HG02571 (cell line): ENCODE measurements at regions not wholly inside any gene's neighbourhood (a gene's known extent, or its start where the extent isn't known, plus 50 kb on each side); places are given as distances from the start of the nearest gene placed in this dataset.
A peak's percentile ranks its signal among the peaks of the same experiment; 100 is the strongest.

Experiments used
- ATAC-seq: cut with Tn5 transposase; IDR thresholded peaks from one replicate; pipeline ENCODE4 v1.9.1; 2021; ENCODE audit warnings: mild to moderate bottlenecking, moderate library complexity; ENCODE audit not compliant: unreplicated experiment

DNA sequence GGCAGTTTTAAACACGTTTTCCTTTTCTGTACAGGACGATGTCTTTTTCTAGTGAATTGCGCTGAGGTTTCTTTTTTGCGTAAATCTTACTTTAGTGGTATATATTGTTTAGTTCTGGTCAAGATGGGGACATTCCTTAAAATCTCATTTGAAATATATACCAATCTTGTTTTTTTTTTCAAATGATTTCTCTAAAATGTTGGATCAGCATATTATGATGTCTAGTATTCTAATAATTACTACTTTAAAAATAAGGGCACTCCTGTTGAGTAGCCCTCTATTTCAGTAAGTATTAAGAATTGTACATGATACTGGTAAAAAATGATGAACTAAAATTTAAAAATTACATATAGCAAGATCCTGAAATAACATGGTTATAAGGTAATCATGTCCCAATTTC lies 224.1 kb upstream of the ARHGAP24 start:
- ATAC-seq, result no peak

DNA sequence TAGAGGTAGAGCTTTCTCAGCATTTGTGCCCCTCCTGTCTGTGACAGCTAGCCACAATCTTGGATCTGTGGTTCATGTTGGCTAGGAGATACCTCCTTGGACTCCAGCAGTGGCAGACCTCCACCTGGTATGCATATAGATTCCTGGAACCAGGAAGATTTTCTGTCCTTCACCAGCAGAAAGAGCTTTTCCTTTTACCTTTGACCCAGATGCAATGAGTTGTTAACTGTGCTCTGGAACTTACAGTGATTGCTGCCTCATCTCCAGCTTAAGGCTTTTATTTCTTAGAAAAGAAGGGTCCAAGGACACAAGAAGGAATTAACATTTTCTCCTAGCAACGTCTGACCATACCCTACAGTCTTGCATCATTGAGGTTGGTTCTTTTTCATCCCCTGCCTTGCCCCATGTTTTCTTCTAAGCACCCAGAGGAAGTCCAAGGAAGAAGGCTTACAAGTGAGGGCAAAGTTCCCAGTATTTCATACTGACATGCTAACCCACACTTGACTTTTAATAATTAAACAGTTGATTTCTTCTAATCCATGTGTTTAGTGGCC lies 217.1 kb upstream of the ARHGAP24 start:
- ATAC-seq, result no peak

DNA sequence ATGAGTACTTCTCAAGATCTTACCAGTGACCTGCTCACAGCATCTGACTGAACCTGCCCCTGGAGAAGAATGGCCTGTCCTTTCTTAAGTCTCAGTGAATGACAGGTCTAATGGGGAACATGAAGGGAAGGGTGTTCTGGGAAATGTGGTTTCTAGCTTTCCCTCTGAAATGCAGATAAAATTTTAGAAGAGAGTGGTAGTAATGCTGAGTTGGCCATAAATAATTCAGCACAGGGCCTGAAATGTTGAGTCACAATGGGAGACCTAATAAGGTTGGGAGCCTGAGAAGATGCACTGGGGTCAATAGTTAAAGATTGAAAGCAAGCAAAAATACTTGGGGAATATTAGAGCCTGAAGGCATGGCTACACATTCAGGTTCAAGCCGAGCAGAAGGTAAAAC lies 214.9 kb upstream of the ARHGAP24 start:
- no peak for ATAC-seq

DNA sequence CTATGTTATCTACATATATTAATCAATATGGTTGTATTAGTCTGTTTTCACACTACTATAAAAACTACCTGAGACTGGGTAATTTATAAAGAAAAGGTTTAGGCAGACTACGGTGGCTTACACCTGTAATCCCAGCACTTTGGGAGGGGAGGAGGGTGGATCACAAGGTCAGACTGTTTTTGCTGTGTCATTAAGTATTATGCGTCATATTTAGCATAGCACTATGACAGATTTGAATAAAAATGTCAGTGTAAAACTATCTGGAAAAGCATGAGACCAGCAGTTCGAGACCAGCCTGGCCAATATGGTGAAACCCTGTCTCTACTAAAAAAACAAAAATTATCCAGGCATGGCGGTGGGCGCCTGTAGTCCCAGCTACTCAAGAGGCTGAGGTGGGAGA lies 209.7 kb upstream of the ARHGAP24 start:
- ATAC-seq, result no peak

DNA sequence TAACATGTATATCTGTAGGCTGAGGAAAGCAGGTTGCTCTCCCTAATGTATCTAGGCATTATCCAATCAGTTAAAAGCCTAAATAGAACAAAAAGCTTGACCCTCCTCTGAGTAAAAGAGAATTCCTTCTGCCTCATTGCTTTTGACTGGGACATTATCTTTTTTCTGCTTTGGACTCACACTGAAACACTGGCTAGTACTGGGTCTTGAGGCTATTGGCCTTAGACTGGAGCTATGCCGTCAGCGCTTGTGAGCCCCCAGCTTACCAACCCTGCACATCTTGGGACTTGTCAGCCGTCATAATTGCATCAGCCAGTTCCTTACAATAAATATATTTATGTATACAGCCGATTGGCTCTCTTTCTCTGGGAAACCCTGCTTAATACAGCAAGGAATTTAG lies 206.8 kb upstream of the ARHGAP24 start:
- no peak for ATAC-seq

DNA sequence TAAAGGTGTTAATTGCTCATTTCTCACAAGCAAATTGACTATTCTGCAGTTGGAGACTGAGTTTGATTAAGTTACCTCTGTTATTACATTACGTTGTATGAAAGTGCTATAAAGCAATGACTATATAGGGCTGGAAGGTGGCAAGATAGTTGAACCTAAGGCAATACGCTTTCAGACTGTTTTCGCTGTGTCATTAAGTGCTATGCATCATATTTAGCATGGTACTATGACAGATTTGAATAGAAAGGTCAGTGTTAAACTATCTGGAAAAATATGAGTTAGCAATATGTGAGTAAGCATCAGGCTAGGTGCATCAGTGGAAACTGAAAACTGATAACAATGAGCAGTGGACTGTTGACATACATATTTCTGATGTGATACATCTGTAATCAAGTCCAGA lies 206.0 kb upstream of the ARHGAP24 start:
- no peak for ATAC-seq

DNA sequence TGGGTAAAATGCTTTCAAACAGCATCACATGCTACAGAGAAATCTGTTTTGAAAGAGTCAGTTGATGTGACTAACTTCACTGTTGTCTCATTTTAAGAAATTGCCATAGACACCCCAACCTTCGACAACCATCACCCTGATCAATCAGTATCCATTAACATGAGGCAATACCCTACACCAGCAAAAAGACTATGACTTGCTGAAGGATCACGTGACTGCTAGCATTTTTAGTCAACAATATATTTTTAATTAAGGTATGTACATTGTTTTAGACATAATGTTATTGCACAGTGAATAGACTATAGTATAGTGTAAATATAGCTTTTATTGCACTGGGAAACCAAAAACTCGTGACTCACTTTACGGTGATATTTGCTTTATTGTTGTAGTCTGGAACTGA lies 200.0 kb upstream of the ARHGAP24 start:
- ATAC-seq, result no peak

DNA sequence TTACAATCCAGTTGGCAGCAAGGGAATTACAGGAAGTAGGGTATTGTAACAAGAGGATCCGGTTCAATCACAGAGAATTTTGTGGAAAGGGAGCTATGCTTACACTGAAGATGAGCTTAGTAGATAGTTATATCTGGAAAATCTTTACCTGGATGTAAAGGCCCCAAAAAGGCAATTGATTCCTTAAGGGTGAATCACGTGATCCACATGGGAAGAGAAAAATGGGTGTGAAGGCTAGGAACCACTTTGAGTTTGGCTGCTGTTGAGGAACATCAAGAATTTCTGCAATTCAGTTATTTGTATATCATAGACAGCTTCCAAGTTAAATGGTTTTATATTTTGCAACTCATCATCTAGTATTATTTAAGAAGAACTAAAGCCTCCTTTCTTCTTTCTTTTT lies 194.0 kb upstream of the ARHGAP24 start:
- ATAC-seq, result no peak

DNA sequence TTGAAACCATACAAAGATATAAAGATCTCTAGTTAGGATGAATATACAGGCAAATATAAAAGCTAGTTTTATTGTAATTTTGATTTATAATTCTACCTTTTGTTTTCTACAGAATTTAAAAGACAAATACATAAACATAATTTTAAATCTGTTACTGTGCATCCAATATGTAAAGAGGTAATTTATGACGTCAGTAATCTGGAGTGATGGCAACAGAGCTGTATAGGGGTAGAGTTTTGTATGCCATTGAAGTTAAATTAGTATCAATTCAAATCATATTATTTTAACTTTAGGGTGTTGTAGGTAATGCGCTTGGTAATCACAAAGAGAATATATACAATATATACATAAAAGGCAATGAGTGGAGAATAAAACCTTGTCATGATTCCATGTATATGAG lies 183.7 kb upstream of the ARHGAP24 start:
- no peak for ATAC-seq

DNA sequence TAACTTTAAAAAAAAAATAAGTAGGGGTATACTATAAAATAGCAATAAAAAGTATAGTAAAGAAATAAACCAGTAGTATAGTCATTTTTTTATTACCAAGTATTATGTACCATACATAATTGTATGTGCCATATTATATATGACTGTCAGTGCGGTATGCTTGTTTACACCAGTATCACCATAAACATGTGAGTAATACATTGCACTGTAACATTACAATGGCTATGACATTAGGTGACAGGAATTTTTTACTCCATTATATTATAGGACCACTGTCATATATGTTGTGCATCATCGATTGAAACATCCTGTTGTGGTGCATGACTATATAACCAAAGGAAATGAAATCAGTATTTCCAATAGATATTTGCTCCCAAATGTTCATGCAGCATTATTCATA lies 176.9 kb upstream of the ARHGAP24 start:
- ATAC-seq, result no peak

DNA sequence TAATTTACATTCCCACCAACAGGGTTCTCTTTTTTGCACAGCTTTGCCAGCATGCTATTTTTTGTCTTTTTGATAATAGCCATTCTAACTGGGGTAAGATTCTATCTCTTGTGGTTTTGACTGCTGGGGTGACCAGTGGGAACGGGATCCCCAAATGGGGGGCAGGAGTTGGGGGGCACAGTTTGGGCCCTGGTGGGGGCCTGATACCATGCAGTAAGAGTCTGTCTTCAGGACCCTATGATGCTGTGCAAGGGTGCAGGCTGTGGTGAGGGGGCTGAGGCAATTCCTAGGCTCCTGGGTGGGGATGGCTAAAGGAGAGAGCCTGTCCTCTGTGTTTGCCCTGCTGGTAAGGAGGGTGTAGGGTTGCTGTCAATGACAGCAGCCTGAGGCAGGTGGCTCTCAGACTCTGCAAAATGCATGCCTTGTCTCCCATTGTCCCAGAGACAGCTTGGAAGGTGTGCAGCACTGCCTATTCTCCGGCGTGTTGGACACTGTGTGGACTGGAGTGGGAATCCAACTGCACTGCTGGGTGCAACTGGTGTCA lies 172.7 kb upstream of the ARHGAP24 start:
- no peak for ATAC-seq

DNA sequence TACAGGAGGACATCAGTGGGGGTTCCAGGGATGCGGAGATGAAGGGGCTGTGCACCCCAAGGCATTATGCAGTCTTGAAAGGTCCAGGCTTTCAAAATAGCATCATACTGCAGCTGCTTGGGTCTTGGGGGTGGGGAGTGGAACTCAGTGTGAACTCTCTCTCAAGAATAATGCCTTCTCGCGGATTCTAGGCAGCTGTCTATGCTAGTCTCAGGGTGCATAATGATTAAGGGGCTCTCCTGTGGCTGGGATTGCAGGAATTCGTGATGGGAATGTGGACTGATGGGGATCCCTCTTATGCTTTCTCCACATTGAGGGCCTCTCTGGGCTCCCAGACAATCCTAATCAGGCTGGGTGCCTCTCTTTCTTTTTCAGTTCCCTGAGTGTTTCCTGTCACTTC lies 172.2 kb upstream of the ARHGAP24 start:
- no peak for ATAC-seq

DNA sequence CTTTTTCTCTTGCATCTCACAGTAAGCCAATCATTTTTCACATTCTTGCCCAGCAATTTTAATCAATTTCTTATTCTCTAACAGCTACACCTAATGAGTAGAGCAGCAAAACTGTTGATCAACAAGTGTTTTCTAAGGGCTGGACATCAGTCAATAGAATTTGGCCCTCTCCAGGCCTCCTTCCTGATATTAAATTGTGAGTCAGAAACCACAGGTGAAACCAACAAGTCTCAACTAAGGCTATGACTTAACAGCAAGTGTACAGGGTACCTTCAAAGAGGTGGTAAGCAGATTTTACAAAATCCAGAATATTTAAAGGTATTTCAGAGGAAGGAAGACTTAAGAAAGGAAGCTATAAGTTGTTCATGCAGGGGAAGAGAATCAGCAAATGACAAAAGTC lies 156.5 kb upstream of the ARHGAP24 start:
- no peak for ATAC-seq

DNA sequence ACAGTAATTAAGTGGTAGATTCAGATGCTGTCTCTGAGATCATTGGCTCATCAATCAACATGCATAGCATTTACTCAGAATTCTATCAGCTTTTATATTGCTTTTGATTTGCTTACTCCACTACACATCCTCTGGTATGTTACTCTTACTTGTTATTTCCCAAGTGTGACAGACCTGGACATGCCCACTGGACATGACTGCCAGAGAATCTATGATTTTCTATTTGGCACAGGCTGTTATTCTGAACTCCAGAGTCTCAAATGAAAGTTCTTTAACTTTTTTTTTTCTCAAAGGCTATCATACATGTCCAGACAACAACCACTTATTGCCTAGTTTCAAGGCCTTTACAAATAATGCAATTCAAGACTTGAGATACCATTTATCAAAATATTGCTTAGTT lies 116.1 kb upstream of the ARHGAP24 start:
- ATAC-seq, result no peak

DNA sequence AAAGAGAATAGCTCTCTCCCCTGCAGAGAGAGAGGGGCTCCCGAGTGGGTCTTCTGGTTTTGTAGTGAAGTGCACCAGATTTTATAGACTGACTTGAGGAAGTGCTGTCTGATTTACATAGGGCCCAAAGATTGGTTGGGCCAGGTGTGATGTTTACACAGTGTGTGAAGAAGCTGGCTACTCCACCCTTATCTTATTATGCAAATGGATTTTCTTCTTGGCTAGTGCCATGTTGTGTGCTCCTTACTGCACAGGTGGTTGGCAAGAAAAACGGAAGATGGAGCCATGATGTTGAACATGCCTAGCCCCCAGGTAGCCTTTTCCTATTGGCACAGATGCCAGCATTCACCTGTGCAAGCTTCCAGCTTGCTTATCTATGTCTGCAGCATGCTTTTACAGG lies 112.4 kb upstream of the ARHGAP24 start:
- ATAC-seq, result no peak

DNA sequence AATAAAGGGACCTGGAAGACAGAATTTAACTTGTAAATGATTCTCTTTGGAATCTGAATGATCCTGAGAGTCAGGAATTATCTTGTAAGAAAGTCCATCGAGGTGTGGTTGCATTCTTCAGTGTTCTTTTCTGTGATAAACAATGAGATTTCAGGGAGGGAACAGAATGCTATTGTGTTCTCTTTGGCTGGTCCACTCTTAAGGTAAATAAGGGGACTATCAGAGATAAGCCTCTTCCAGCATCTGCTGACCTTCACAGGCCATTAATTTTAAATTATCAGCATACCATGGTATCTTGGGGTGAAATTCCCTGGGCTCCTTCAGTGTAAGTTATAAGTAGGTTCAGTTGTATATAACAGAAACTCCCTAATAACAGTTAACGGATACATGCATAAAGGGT lies 107.1 kb upstream of the ARHGAP24 start:
- ATAC-seq, result no peak

DNA sequence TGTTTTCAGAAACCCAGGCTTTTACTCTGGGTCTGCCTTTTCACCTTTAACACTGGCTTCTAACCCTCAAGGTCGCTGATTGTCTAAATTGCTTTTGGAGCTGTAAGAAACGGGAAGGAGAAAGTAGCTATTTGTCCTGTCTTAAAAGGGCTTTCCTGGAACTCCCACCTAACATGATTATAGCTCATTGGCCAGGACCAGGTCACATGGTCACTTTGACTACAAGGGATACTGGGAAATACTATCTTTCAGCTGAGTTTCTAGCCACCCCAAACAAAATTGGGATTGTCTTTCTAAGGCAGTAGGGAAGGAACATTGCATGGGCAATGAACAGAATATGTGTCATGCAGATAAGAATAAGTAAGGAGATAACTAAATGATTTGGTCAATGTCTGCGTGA lies 106.7 kb upstream of the ARHGAP24 start:
- no peak for ATAC-seq

DNA sequence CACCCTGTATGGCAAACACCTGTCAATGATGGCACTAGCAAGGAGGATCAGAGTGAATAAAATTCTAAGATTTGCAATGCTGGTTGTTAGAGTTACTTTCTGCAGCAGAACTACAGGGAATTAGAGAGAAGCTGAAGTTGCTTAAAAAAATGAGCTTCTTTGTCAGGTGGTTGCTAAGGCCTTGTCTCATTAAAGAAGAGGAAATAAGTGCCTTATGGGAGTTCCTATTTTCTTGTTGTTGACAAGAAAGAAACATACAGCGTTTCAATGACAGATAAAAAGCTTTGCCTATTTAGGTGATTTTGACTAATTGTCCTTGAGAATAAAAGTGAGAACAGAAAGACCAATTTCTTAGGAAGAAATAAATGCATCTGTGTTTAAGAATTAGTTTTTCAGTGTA lies 106.0 kb upstream of the ARHGAP24 start:
- no peak for ATAC-seq

DNA sequence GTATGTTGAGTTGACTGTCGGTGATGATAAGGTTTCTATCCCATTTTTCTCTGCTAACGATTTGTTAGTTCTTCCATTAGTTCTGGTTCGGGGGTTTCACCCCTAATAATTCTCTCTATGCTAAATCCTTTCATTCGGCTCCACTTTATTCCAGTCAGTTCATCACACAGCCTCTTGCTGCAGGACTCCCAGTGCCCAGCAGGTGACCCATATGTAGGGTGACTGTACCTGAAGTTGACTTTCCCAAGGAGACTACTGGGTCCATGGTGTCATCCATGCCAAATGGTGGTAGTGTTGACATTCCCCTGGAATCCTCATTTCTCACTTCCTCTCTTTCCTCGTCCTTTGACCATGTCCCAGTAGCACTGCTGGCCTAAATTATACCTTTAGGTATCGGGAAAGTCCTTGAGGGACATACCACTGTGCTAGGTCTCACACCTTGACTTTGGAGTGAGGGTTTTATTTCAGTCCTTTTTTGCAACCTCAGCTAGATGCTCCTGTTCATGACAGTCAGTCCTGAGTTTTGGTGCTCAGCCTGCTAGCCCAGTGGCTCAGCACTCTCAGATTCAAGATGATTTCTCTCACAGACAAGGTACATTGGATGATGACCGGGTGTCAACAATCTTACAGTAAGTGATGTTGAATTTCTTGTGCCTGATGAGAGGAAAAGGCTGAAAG lies 105.1 kb upstream of the ARHGAP24 start:
- ATAC-seq, result no peak

DNA sequence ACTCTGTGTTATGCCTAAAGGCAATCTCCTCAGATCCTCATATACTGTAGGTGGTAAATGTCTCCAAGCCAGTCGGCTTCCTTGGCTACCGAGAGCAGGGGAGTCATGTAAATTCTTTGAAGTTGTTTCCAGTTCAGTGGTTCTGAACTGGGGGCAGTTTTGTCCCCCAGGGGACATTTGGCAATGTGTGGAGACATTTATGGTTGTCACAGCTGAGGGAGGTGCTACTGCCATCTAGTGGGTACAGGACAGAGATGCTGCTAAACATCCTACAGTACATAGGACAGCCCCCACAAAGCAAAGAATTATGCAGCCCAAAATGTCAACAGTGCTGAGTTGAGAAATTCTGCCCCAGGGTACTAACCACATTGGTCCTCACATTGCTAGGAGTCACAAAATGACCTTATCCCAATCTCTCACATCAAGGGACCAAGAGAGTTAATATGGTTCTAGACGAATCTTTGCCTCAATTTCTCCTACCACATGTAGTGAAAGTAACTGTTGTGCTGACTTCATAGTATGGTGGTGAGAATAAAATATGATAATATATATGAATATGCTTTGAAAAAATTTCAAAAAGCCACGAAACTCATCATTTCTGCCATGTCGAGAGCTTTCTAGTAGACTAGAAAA lies 104.4 kb upstream of the ARHGAP24 start:
- ATAC-seq, result peak; percentile 95

DNA sequence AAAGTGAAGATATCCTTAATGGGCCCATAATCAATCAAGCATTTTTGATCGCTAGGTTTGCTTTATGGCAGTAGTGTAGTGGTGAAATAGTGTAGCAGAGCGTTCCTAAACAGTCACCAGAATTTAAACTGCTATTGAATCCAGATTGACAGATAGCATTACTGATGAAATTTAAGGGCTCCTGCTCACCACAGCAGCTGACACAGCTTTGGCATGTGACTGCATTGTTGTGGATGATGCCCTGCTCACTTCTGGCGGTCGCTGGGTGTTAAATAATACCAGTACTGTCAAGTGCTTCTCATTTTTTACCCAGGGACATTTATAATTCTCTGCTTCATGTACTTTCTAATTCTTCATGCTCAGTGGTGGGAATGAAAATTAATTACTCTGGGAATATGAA lies 102.0 kb upstream of the ARHGAP24 start:
- ATAC-seq, result no peak

DNA sequence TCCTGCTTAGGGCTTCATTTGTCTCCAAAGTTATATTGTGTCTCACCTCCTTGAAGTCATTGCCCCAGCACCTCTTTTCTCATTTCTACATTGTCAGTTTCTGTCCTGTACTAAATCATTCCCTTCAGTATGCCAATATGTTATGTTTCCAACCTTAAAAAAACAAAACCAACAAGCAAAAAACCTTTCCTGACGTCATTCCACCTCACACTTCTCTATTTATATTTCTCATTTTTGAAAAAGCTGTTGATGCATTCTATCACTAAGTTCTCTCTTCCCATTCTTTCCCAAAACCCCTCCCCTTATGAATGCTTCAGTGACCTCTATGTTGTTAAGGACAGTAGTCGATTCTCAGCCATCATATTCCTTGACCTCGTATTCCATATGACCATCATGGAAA lies 98.7 kb upstream of the ARHGAP24 start:
- ATAC-seq, result no peak
